Mesendoderm (in vitro differentiated cells): ENCODE measurements at regions not wholly inside any gene's neighbourhood (a gene's known extent, or its start where the extent isn't known, plus 50 kb on each side); places are given as distances from the start of the nearest gene placed in this dataset.

Experiments used
- DNase-seq: peaks from one replicate; pipeline ENCODE4 v3.0.0; 2013
- H2AK5ac ChIP-seq: 2 replicates; pipeline ENCODE4 v1.6.1; 2013; ENCODE audit warnings: low read length, inconsistent platforms
- H2BK120ac ChIP-seq: 2 replicates; pipeline ENCODE4 v1.6.1; 2013; ENCODE audit warnings: low read depth, mild to moderate bottlenecking, low read length, moderate library complexity, mixed read lengths
- H2BK15ac ChIP-seq: replicated peaks from 2 replicates; pipeline ENCODE4 v1.6.1; 2013; ENCODE audit warnings: low read depth, mild to moderate bottlenecking, moderate library complexity
- H2BK5ac ChIP-seq: 2 replicates; pipeline ENCODE4 v1.6.1; 2013; ENCODE audit warnings: low read length, inconsistent platforms
- H3K18ac ChIP-seq: 2 replicates; pipeline ENCODE4 v1.6.1; 2013; ENCODE audit warnings: mild to moderate bottlenecking, low read length, mixed read lengths
- H3K23ac ChIP-seq: one replicate; pipeline ENCODE4 v1.6.1; 2013; ENCODE audit warnings: low read length
- H3K27ac ChIP-seq: 2 replicates; pipeline ENCODE4 v1.5.1; 2013; ENCODE audit warnings: low read depth, mild to moderate bottlenecking, inconsistent platforms, low read length, moderate library complexity
- H3K27me3 ChIP-seq: 2 replicates; pipeline ENCODE4 v1.6.1; 2013; ENCODE audit warnings: low read length, control low read depth, mild to moderate bottlenecking, inconsistent platforms; ENCODE audit not compliant: insufficient read depth, poor library complexity
- H3K36me3 ChIP-seq: 2 replicates; pipeline ENCODE4 v1.6.1; 2013; ENCODE audit warnings: low read length, inconsistent platforms; ENCODE audit not compliant: control insufficient read depth, insufficient read depth
- H3K4ac ChIP-seq: one replicate; pipeline ENCODE4 v1.6.1; 2013; ENCODE audit warnings: low read depth, mild to moderate bottlenecking, low read length, moderate library complexity
- H3K4me1 ChIP-seq: 2 replicates; pipeline ENCODE4 v1.6.1; 2013; ENCODE audit warnings: low read depth, low read length, inconsistent platforms; ENCODE audit not compliant: control insufficient read depth
- H3K4me2 ChIP-seq: 2 replicates; pipeline ENCODE4 v1.6.1; 2013; ENCODE audit warnings: low read length
- H3K4me3 ChIP-seq: 2 replicates; pipeline ENCODE4 v1.5.1; 2013; ENCODE audit warnings: mild to moderate bottlenecking, low read length
- H3K56ac ChIP-seq: one replicate; pipeline ENCODE4 v1.6.1; 2013; ENCODE audit warnings: low read length
- H3K79me1 ChIP-seq: 2 replicates; pipeline ENCODE4 v1.6.1; 2013; ENCODE audit warnings: low read length, inconsistent platforms
- H3K79me2 ChIP-seq: 2 replicates; pipeline ENCODE4 v1.6.1; 2013; ENCODE audit warnings: mild to moderate bottlenecking, low read length; ENCODE audit not compliant: control insufficient read depth, insufficient read depth
- H3K9ac ChIP-seq: 2 replicates; pipeline ENCODE4 v1.6.1; 2013; ENCODE audit warnings: low read length, inconsistent platforms
- H4K5ac ChIP-seq: one replicate; pipeline ENCODE4 v1.6.1; 2013; ENCODE audit warnings: low read length
- H4K8ac ChIP-seq: one replicate; pipeline ENCODE4 v1.6.1; 2013; ENCODE audit warnings: low read depth, mild to moderate bottlenecking, control low read depth, low read length, moderate library complexity
- WGBS: extraction: QIAGEN DNeasy Blood & Tissue Kit; methylation state at CpG from one replicate; pipeline ENCODE4 v1.1.7; 2013; ENCODE audit warnings: low lambda C conversion rate, missing lambda C conversion rate; ENCODE audit not compliant: insufficient coverage; ENCODE audit errors: extremely low coverage; 5-methylcytosine and 5-hydroxymethylcytosine counted together

DNA sequence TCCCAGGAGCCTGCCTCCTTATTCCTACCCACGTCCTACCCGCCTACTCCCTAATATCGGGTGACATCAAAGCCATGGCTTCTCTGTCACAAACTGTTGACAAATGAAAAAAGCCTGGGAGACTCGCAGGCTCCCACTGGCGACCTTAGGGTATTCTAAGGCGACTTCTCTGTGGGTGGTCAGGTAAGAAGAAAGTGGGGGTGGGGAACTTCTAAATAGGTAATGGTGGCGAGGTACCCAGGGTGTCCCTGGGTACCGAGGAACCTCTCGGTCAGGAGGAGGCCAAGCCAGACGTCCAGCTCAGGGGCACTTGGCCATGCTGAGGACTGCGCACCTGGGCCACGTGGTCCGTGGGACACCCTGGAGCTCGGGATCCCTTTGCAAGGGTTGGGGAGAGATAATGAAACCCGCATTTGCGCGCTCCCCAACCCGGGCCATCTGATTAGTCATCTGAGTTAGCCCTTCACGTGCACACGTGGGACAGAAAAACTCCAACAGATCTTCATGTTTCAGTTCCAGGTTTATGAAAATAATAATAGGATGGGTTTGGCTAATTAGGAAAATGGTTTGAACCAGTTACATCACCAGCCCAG is 78.2 kb downstream of the NR2F2 start:
- H3K36me3 ChIP-seq, result no peaks in the 10 kb centered on the region
- H2BK5ac ChIP-seq, result no peak overlapping the region
- H3K18ac ChIP-seq, result no peak overlapping the region
- no peak overlapping the region for H3K4me2 ChIP-seq
- no peak overlapping the region for H4K8ac ChIP-seq
- H3K4me3 ChIP-seq, result no peak overlapping the region
- no peak overlapping the region for H3K23ac ChIP-seq
- no peak overlapping the region for H2AK5ac ChIP-seq
- H3K27ac ChIP-seq, result no peak overlapping the region
- no peaks in the 10 kb centered on the region for H3K79me1 ChIP-seq
- no peak overlapping the region for H2BK120ac ChIP-seq
- no peak overlapping the region for H3K56ac ChIP-seq
- H3K79me2 ChIP-seq, result no peaks in the 10 kb centered on the region
- no peak for DNase-seq
- H3K27me3 ChIP-seq, result peaks cover 70% of the 10 kb centered on the region
- H3K9ac ChIP-seq, result no peak overlapping the region
- H3K4me1 ChIP-seq, result no peaks in the 10 kb centered on the region
- WGBS, result no CpG with 5 or more reads among the region's 20 CpGs
- no peak overlapping the region for H4K5ac ChIP-seq
- H2BK15ac ChIP-seq, result no peak overlapping the region
- H3K4ac ChIP-seq, result no peak overlapping the region

DNA sequence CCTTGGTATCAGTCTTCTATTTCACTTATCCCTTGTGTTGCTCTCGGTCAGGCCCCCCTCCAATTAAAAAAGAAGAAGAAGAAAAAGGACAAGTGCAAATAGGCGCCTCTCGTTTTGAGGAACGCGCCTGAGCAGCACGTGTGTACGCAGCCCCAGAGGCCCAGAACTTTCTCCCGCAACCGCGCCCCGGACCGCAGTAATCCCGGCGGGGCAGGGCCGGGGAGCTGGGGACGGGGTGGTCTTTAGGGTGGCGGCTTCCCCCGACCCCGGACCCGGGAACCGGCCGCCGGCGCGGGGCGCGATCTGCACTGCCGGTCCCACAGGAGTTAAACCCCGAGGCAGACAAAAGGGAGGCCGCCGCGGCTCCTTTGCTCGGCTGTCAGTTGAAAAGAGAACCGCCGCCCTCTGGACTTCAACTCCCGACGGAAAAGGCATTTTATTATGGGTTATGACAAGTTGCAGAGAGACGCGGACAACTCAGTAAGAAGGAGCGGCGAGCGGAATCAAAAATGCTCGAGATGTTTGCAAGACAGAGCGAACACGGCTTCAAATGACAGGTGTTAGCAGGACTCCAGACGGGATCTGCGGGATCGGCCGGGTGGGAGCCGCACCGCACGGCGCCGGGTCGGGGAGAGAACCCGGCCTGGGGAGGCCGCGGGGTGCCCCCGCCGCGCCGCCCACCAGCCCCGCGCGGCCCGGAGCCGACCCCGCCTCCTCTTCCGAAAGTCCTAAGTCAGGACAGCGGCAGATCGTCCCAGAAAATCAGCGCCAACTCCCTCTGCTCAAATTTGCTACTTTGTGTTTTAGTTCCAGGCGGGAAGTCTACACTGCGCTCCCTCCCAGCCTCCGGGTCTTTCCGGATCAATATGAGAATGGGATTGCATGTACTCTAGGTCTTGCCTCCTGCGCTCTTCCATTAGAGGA is 79.0 kb downstream of the NR2F2 start:
- Histone ChIP-seq H3K56ac (no peak overlapping the region), H4K8ac (no peak overlapping the region), H2BK15ac (no peak overlapping the region), H2BK120ac (no peak overlapping the region), H3K27me3 (peaks cover 76% of the 10 kb centered on the region), H3K18ac (no peak overlapping the region), H3K27ac (no peak overlapping the region), H2BK5ac (no peak overlapping the region), H3K4me3 (no peak overlapping the region), H3K4me1 (no peaks in the 10 kb centered on the region), H4K5ac (no peak overlapping the region), H3K4ac (no peak overlapping the region), H3K79me1 (no peaks in the 10 kb centered on the region), H3K36me3 (no peaks in the 10 kb centered on the region), H3K79me2 (no peaks in the 10 kb centered on the region), H3K9ac (no peak overlapping the region), H3K23ac (no peak overlapping the region), H3K4me2 (peak overlapping the region; percentile 20), H2AK5ac (no peak overlapping the region)
- peak; percentile 30 for DNase-seq
- no CpG with 5 or more reads among the region's 77 CpGs for WGBS

DNA sequence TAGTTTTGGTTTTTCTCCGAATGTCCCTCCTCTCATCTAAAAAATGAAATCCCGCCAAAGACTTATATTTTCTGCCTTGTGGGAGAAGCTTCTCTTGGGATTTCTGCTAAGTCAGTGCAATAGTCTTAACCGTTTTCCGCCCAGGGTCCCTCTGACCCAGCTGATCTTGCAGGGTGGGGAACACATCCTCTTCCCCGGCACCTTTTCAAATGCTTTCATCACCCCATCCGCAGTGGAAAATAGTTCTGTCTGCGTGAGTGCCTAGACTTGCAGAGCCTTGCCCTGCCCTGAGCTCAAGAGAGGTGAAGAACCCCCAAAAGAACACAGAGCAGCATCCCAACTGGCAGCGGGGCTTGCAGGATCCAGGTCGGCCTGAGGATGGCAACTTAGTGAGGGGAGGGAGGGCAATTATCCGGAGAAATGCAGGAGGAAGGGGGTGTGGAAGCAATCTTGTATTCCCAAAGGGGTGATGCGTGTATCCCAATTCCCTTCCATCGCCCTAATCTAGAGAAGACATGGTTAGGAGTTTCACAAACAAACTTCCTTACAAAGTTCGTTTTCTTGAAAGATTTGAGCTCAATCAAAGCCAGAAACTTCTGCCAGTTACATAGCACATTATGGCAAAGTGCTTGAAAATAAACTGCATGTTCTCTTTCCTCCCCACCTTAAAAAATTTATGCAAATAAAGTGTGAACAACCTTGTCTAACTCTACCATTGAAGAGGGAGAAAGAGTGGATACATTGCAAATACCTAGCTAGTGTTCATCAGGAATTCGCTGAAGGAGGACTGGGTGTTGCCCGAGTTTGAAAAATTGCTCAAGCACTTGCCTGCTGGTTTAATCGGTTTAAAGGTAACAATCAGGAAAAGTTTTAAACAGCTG is 79.9 kb downstream of the NR2F2 start:
- no peak overlapping the region for H3K4ac ChIP-seq
- H2BK120ac ChIP-seq, result no peak overlapping the region
- H3K9ac ChIP-seq, result no peak overlapping the region
- no peak overlapping the region for H3K56ac ChIP-seq
- no peak overlapping the region for H3K27ac ChIP-seq
- H3K27me3 ChIP-seq, result peaks cover 83% of the 10 kb centered on the region
- H3K36me3 ChIP-seq, result no peaks in the 10 kb centered on the region
- H2BK5ac ChIP-seq, result no peak overlapping the region
- DNase-seq, result peak; percentile 38
- H4K8ac ChIP-seq, result no peak overlapping the region
- no peak overlapping the region for H4K5ac ChIP-seq
- H3K4me3 ChIP-seq, result no peak overlapping the region
- no peak overlapping the region for H2BK15ac ChIP-seq
- no peaks in the 10 kb centered on the region for H3K4me1 ChIP-seq
- no peak overlapping the region for H3K18ac ChIP-seq
- H3K79me2 ChIP-seq, result no peaks in the 10 kb centered on the region
- WGBS, result no CpG with 5 or more reads among the region's 16 CpGs
- no peak overlapping the region for H3K23ac ChIP-seq
- H3K79me1 ChIP-seq, result no peaks in the 10 kb centered on the region
- no peak overlapping the region for H3K4me2 ChIP-seq
- no peak overlapping the region for H2AK5ac ChIP-seq

DNA sequence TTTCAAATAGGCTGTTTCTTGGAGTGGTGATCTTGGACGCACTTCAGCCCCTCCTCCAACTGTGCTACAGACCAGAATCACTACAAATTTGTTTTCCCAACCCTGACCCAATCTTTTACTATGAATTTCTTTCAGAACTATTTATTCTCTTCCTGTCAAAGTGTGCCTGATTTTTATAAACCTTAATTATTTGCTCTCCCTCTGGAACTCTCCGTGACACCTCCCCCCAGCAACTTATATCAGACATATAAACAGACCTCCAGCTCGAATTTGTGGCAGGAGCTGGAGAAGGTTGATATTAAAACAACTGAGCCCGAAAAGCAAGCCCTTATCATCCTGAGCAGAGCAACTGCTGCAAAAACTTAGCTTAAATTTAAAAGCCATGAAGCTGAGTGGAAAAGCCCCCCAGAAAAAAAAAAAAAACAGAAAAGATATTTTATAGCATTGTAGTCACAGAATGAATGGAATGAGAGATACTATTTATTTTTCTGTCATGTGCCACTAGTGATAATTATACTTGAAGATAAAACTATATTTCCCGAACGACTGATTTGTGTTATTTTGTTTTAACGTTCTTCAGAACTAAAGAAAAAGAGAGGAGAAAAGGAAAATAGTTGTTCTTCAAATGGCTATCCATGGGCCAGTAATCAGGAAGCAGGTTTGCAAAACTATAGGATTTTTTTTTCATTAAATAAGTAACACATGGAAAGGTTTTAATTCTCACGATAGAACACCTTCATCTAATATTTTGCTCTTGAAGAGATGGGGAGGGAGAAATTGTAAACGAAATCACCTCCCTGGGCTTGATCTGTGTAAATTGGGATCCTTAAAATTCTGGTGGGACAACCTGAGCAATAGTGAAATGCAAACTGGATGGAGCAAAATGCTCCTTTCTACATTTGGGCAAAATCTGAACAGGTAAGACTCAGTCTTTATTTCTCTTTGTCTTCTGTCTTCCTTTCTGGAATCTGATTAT is 80.8 kb downstream of the NR2F2 start:
- Histone ChIP-seq H3K27ac (no peak overlapping the region), H3K56ac (no peak overlapping the region), H2AK5ac (no peak overlapping the region), H3K9ac (no peak overlapping the region), H3K18ac (no peak overlapping the region), H2BK15ac (no peak overlapping the region), H3K4me3 (no peak overlapping the region), H3K23ac (no peak overlapping the region), H4K5ac (no peak overlapping the region), H2BK5ac (no peak overlapping the region), H2BK120ac (no peak overlapping the region), H3K79me1 (no peaks in the 10 kb centered on the region), H3K36me3 (no peaks in the 10 kb centered on the region), H4K8ac (no peak overlapping the region), H3K4me1 (no peaks in the 10 kb centered on the region), H3K79me2 (no peaks in the 10 kb centered on the region), H3K4ac (no peak overlapping the region), H3K27me3 (peaks cover 87% of the 10 kb centered on the region), H3K4me2 (no peak overlapping the region)
- WGBS, result no CpG with 5 or more reads among the region's 9 CpGs
- no peak for DNase-seq
